Tibial nerve (tissue), 4 donors: ENCODE measurements at regions not wholly inside any gene's neighbourhood (a gene's known extent, or its start where the extent isn't known, plus 50 kb on each side); places are given as distances from the start of the nearest gene placed in this dataset.

Experiments used
- DNase-seq, 2 donors: peaks; one replicate each; pipeline ENCODE4 v3.0.0-alpha.2; 2019; ENCODE audit warnings: low spot score in 2 of 2
- H3K27ac ChIP-seq, 4 donors: fragments of 200-600 bp; sonication (generic) in 3 of 4; one replicate each; pipeline ENCODE4 v1.5.1; 2017 to 2019; ENCODE audit warnings: mild to moderate bottlenecking in 1 of 4
- H3K27me3 ChIP-seq, 2 donors: fragments of 200-600 bp; sonication (generic) in 1 of 2; one replicate each; pipeline versions ENCODE4 v1.5.1 to v1.6.0; 2017 to 2019
- H3K36me3 ChIP-seq, 3 donors: fragments of 200-600 bp; sonication (generic); one replicate each; pipeline ENCODE4 v1.5.1; 2018 to 2019
- H3K4me1 ChIP-seq, 4 donors: fragments of 200-600 bp; sonication (generic) in 3 of 4; one replicate each; pipeline ENCODE4 v1.5.1; 2017 to 2019
- H3K4me3 ChIP-seq, 4 donors: fragments of 200-600 bp; sonication (generic) in 3 of 4; one replicate each; pipeline ENCODE4 v1.5.1; 2017 to 2019; ENCODE audit warnings: mild to moderate bottlenecking in 1 of 4, moderate library complexity in 1 of 4
- H3K9me3 ChIP-seq, 4 donors: fragments of 200-600 bp; sonication (generic) in 3 of 4; one replicate each; pipeline ENCODE4 v1.5.1; 2017 to 2019
- CTCF ChIP-seq, 5 experiments: fragments of 200-600 bp in 3 of 5; fragments of 450-650 bp in 2 of 5; sonication (generic) in 3 of 5; IDR thresholded peaks; one replicate each; pipeline ENCODE4 v1.5.1; 2016 to 2019; ENCODE audit warnings: antibody characterized with exemption in 5 of 5, mild to moderate bottlenecking in 3 of 5, moderate library complexity in 2 of 5
- EP300 ChIP-seq, 2 donors: sonication (generic); formaldehyde crosslinking; IDR thresholded peaks; one replicate each; pipeline ENCODE4 v1.6.1; 2017; ENCODE audit warnings: antibody characterized with exemption in 2 of 2, mild to moderate bottlenecking in 1 of 2
- POLR2A ChIP-seq, 2 donors: fragments of 450-650 bp; IDR thresholded peaks; one replicate each; pipeline ENCODE4 v1.6.1; 2017; ENCODE audit warnings: antibody characterized with exemption in 2 of 2, mild to moderate bottlenecking in 2 of 2, moderate library complexity in 2 of 2
- WGBS, 2 donors: methylation state at CpG; one replicate each; pipeline ENCODE4 v1.1.5; 2018; 5-methylcytosine and 5-hydroxymethylcytosine counted together

GRCh38 chr12:20181416-20182180, 186.7 kb upstream of the PDE3A start:
- no peak for DNase-seq
- H3K27me3 ChIP-seq = no peaks in the 10 kb centered on the region
- H3K4me1 ChIP-seq = no peaks in the 10 kb centered on the region
- no peaks in the 10 kb centered on the region for H3K36me3 ChIP-seq
- no peaks in the 10 kb centered on the region for H3K9me3 ChIP-seq
- no peak for TF ChIP-seq POLR2A (IDR thresholded peaks at IDR 0.05)
- no peak for TF ChIP-seq EP300 (IDR thresholded peaks at IDR 0.05)
- TF ChIP-seq CTCF (IDR thresholded peaks at IDR 0.05) = no peak
- H3K27ac ChIP-seq = no peak overlapping the region
- WGBS, 2 donors = 61 to 67% methylated on average over 2 of the region's 2 CpGs
- no peak overlapping the region for H3K4me3 ChIP-seq

GRCh38 chr12:20183563-20183962, 184.8 kb upstream of the PDE3A start:
- H3K4me1 ChIP-seq = no peaks in the 10 kb centered on the region
- 42 to 44% methylated on average over 1 of the region's 1 CpG for WGBS, 2 donors
- TF ChIP-seq POLR2A (IDR thresholded peaks at IDR 0.05) = no peak
- TF ChIP-seq EP300 (IDR thresholded peaks at IDR 0.05) = no peak
- no peak for TF ChIP-seq CTCF (IDR thresholded peaks at IDR 0.05)
- H3K27me3 ChIP-seq = no peaks in the 10 kb centered on the region
- no peaks in the 10 kb centered on the region for H3K9me3 ChIP-seq
- H3K36me3 ChIP-seq = no peaks in the 10 kb centered on the region
- H3K4me3 ChIP-seq = no peak overlapping the region
- DNase-seq = no peak
- H3K27ac ChIP-seq = no peak overlapping the region

- 46 to 57% methylated on average over 4 of the region's 4 CpGs for WGBS, 2 donors
- Histone ChIP-seq H3K9me3 (no peaks in the 10 kb centered on the region), H3K36me3 (no peaks in the 10 kb centered on the region), H3K27ac (no peak overlapping the region), H3K27me3 (no peaks in the 10 kb centered on the region), H3K4me1 (no peaks in the 10 kb centered on the region), H3K4me3 (no peak overlapping the region)
- no peak for DNase-seq
- no peak for TF ChIP-seq EP300 (IDR thresholded peaks at IDR 0.05)
- no peak for TF ChIP-seq CTCF (IDR thresholded peaks at IDR 0.05)
- TF ChIP-seq POLR2A (IDR thresholded peaks at IDR 0.05) = no peak
Measured at GRCh38 chr12:20184514-20184913, 183.8 kb upstream of the PDE3A start.

- Histone ChIP-seq H3K27me3 (no peaks in the 10 kb centered on the region), H3K27ac (no peak overlapping the region), H3K4me1 (no peaks in the 10 kb centered on the region), H3K4me3 (no peak overlapping the region), H3K36me3 (no peaks in the 10 kb centered on the region), H3K9me3 (no peaks in the 10 kb centered on the region)
- TF ChIP-seq EP300 (IDR thresholded peaks at IDR 0.05) = no peak
- TF ChIP-seq POLR2A (IDR thresholded peaks at IDR 0.05) = no peak
- no peak for TF ChIP-seq CTCF (IDR thresholded peaks at IDR 0.05)
- no peak for DNase-seq
- 65 to 67% methylated on average over 5 of the region's 5 CpGs for WGBS, 2 donors
Measured at GRCh38 chr12:20187456-20187855, 180.9 kb upstream of the PDE3A start.

GRCh38 chr12:20188930-20189653, 179.2 kb upstream of the PDE3A start:
- DNase-seq = no peak
- Histone ChIP-seq H3K4me1 (no peaks in the 10 kb centered on the region), H3K4me3 (no peak overlapping the region), H3K27ac (no peak overlapping the region), H3K27me3 (no peaks in the 10 kb centered on the region), H3K9me3 (no peaks in the 10 kb centered on the region), H3K36me3 (no peaks in the 10 kb centered on the region)
- 66 to 80% methylated on average over 5 of the region's 5 CpGs for WGBS, 2 donors
- TF ChIP-seq CTCF (IDR thresholded peaks at IDR 0.05) (no peak), POLR2A (IDR thresholded peaks at IDR 0.05) (no peak), EP300 (IDR thresholded peaks at IDR 0.05) (no peak)
